ENCODE measurements at regions not wholly inside any gene's neighbourhood (a gene's known extent, or its start where the extent isn't known, plus 50 kb on each side); places are given as distances from the start of the nearest gene placed in this dataset.

DNA sequence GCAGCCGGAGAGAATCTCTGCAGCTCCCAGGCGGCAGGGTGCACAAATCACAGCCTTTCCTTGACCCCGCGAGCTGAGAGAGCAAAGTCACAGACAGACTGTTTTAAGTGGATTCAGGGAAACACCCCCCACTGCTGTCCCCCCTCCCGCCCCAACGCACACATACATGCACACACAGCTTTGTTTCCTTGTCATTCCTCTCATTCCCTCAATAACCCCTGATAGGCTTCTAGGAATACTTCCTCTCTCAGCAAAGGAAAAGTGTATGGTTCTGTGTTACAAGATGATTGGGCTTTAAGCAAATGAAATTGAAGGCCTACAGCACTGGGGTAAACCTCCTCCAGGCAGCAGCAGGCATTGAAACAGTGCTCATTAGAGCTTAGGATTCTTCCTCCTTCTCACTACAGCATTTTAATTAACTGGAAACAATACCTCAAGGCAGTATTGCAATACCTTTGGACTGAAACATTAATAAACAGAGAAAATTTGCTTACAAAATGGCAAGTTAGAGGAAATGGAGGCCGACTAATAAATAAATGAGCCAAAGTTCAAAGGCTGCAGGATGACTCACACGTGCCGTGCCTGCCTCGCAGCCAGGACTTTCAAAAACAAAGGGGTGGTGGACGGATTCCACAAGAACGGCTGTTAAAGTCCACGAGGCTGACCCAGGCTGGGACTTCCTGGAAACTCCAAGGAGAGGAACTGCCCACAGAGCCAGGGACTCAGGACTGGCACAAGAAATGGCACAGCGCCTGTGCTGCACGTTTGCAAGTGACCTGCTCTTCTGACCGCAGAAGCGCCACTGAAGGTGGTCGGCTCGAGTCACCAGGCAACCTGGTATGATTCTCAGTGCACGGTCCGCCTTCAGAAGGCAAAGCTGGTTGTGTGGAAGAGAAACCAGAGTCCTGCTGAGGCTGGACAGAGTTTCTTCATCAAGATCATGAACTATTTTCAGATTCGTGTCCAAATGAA is 236.2 kb downstream of the SYK start:
- FAIRE-seq = peak; percentile 9
- Histone ChIP-seq H3K4me1 (ENCODE audit: insufficient read depth, low read length) (peaks cover 17% of the 10 kb centered on the region), H3K79me2 (ENCODE audit: insufficient read depth, low read length) (no peaks in the 10 kb centered on the region), H4K20me1 (ENCODE audit: insufficient read depth, low read length) (no peaks in the 10 kb centered on the region), H3K27me3 (ENCODE audit: insufficient read depth, low read length) (no peaks in the 10 kb centered on the region), H3K27ac (ENCODE audit: low read depth, low read length) (peak overlapping the region; percentile 70), H3K9ac (ENCODE audit: low read length) (peak overlapping the region; percentile 44), H3K9me3 (ENCODE audit: insufficient read depth, low read depth, low read length) (no peaks in the 10 kb centered on the region), H3K36me3 (ENCODE audit: insufficient read depth, low read length) (no peaks in the 10 kb centered on the region), H2AFZ (ENCODE audit: low read depth, low read length) (peak overlapping the region; percentile 66), H3K4me3 (ENCODE audit: insufficient read depth, low read depth, low read length) (no peak overlapping the region), H3K4me2 (ENCODE audit: low read length) (peak overlapping the region; percentile 68)
- peaks cover 16% of the 10 kb centered on the region for H3K4me1 Mint-ChIP-seq (ENCODE audit: low read depth, unreplicated experiment)
- H3K27ac Mint-ChIP-seq (ENCODE audit: unreplicated experiment) = peak overlapping the region; percentile 60
- H3K9me3 Mint-ChIP-seq (ENCODE audit: unreplicated experiment) = peaks cover 2% of the 10 kb centered on the region
- peak; percentile 77 for DNase-seq (ENCODE audit: low read depth)
- no peak for TF ChIP-seq EZH2 (IDR thresholded peaks at IDR 0.05; ENCODE audit: insufficient read depth, low read length)
- TF ChIP-seq, protein P1, sequence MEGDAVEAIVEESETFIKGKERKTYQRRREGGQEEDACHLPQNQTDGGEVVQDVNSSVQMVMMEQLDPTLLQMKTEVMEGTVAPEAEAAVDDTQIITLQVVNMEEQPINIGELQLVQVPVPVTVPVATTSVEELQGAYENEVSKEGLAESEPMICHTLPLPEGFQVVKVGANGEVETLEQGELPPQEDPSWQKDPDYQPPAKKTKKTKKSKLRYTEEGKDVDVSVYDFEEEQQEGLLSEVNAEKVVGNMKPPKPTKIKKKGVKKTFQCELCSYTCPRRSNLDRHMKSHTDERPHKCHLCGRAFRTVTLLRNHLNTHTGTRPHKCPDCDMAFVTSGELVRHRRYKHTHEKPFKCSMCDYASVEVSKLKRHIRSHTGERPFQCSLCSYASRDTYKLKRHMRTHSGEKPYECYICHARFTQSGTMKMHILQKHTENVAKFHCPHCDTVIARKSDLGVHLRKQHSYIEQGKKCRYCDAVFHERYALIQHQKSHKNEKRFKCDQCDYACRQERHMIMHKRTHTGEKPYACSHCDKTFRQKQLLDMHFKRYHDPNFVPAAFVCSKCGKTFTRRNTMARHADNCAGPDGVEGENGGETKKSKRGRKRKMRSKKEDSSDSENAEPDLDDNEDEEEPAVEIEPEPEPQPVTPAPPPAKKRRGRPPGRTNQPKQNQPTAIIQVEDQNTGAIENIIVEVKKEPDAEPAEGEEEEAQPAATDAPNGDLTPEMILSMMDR (IDR thresholded peaks at IDR 0.05; ENCODE audit: insufficient read depth, low read depth, low read length) = no peak
- no peak overlapping the region for H3K4me3 Mint-ChIP-seq (ENCODE audit: unreplicated experiment)
- H3K27me3 Mint-ChIP-seq (ENCODE audit: low read depth, unreplicated experiment) = peaks cover 3% of the 10 kb centered on the region
- no peaks in the 10 kb centered on the region for H3K36me3 Mint-ChIP-seq (ENCODE audit: low read depth, unreplicated experiment)

DNA sequence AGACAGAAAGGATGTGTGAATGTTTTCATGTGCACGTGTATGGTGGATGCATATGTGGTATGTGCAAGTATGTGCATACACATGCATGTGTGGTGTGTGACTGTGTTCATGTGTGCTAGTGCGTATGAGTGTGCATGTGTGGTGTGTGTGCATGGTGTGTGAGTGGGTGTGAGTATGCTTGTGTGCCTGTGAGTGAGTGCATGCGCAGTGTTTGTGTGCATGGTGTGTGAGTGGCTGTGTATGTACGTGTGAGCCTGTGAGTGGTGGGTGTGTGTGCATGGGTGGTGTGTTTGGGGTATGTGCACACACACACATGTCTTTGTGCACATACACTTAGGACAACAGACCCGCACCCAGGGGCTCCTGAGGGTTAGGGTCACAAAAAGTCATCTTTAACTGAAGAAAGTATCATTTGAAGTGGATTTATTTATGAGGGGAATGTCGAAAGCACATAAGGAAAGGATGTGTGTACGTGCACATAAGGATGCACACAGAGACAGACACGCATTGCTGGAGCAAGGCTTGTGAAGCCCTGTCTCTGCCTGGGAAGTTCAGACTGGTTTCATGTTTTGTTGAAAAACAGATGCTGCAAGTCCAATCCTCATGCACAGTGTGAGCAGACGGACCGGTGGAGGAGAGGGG is 237.0 kb downstream of the SYK start:
- no peak overlapping the region for H3K4me3 Mint-ChIP-seq (ENCODE audit: unreplicated experiment)
- H3K9me3 ChIP-seq (ENCODE audit: insufficient read depth, low read depth, low read length) = no peaks in the 10 kb centered on the region
- no peaks in the 10 kb centered on the region for H3K36me3 Mint-ChIP-seq (ENCODE audit: low read depth, unreplicated experiment)
- no peaks in the 10 kb centered on the region for H3K27me3 ChIP-seq (ENCODE audit: insufficient read depth, low read length)
- FAIRE-seq (no peak), DNase-seq (ENCODE audit: low read depth) (peak; percentile 4)
- no peak overlapping the region for H3K4me3 ChIP-seq (ENCODE audit: insufficient read depth, low read depth, low read length)
- H3K27ac ChIP-seq (ENCODE audit: low read depth, low read length) = peak overlapping the region; percentile 70
- peak overlapping the region; percentile 44 for H3K9ac ChIP-seq (ENCODE audit: low read length)
- H3K4me1 ChIP-seq (ENCODE audit: insufficient read depth, low read length) = peaks cover 17% of the 10 kb centered on the region
- H3K36me3 ChIP-seq (ENCODE audit: insufficient read depth, low read length) = no peaks in the 10 kb centered on the region
- no peak overlapping the region for H3K27ac Mint-ChIP-seq (ENCODE audit: unreplicated experiment)
- H3K27me3 Mint-ChIP-seq (ENCODE audit: low read depth, unreplicated experiment) = peaks cover 3% of the 10 kb centered on the region
- no peaks in the 10 kb centered on the region for H4K20me1 ChIP-seq (ENCODE audit: insufficient read depth, low read length)
- H2AFZ ChIP-seq (ENCODE audit: low read depth, low read length) = no peak overlapping the region
- no peak for TF ChIP-seq EZH2 (IDR thresholded peaks at IDR 0.05; ENCODE audit: insufficient read depth, low read length)
- TF ChIP-seq, protein P1 (IDR thresholded peaks at IDR 0.05; ENCODE audit: insufficient read depth, low read depth, low read length) = no peak
- no peaks in the 10 kb centered on the region for H3K79me2 ChIP-seq (ENCODE audit: insufficient read depth, low read length)
- H3K9me3 Mint-ChIP-seq (ENCODE audit: unreplicated experiment) = peaks cover 2% of the 10 kb centered on the region
- H3K4me2 ChIP-seq (ENCODE audit: low read length) = peak overlapping the region; percentile 68
- peaks cover 16% of the 10 kb centered on the region for H3K4me1 Mint-ChIP-seq (ENCODE audit: low read depth, unreplicated experiment)

All from astrocyte (in vitro differentiated cells and primary cell).